ENCODE measurements at regions not wholly inside any gene's neighbourhood (a gene's known extent, or its start where the extent isn't known, plus 50 kb on each side); places are given as distances from the start of the nearest gene placed in this dataset.

GRCh38 chr13:47025791-47026447 is 129.1 kb upstream of the HTR2A start:
- DNase-seq: no peak

GRCh38 chr13:47019977-47020376 is 123.1 kb upstream of the HTR2A start:
- no peak for DNase-seq

- DNase-seq: no peak
Observed at GRCh38 chr13:47017476-47017875, 120.6 kb upstream of the HTR2A start.

- no peak for DNase-seq
Observed at GRCh38 chr13:47008318-47008717, 111.5 kb upstream of the HTR2A start.

- DNase-seq: no peak
Observed at GRCh38 chr13:47005756-47006414, 109.0 kb upstream of the HTR2A start.

GRCh38 chr13:47004540-47004939 is 107.7 kb upstream of the HTR2A start:
- no peak for DNase-seq

- no peak for DNase-seq
Observed at GRCh38 chr13:47004027-47004426, 107.2 kb upstream of the HTR2A start.

GRCh38 chr13:47000165-47000564 is 103.3 kb upstream of the HTR2A start:
- DNase-seq: no peak

- DNase-seq: no peak
Observed at GRCh38 chr13:46996316-46997030, 99.6 kb upstream of the HTR2A start.

- DNase-seq: no peak
Observed at GRCh38 chr13:46995874-46996273, 99.0 kb upstream of the HTR2A start.

- DNase-seq: no peak
Observed at GRCh38 chr13:46994492-46994891, 97.6 kb upstream of the HTR2A start.

- no peak for DNase-seq
Observed at GRCh38 chr13:46992383-46992952, 95.6 kb upstream of the HTR2A start.

- no peak for DNase-seq
Observed at GRCh38 chr13:46983881-46984280, 87.0 kb upstream of the HTR2A start.

- no peak for DNase-seq
Observed at GRCh38 chr13:46982856-46983582, 86.2 kb upstream of the HTR2A start.

GRCh38 chr13:46975173-46975572 is 78.3 kb upstream of the HTR2A start:
- no peak for DNase-seq

- no peak for DNase-seq
Observed at GRCh38 chr13:46968450-46968849, 71.6 kb upstream of the HTR2A start.

- DNase-seq: no peak
Observed at GRCh38 chr13:46964789-46965527, 68.1 kb upstream of the HTR2A start.

- no peak for DNase-seq
Observed at GRCh38 chr13:46963904-46964303, 67.1 kb upstream of the HTR2A start.

GRCh38 chr13:46962281-46962941 is 65.6 kb upstream of the HTR2A start:
- no peak for DNase-seq

GRCh38 chr13:46961719-46962118 is 64.9 kb upstream of the HTR2A start:
- DNase-seq: no peak

- no peak for DNase-seq
Observed at GRCh38 chr13:46953941-46954340, 57.1 kb upstream of the HTR2A start.

GRCh38 chr13:46953331-46953730 is 56.5 kb upstream of the HTR2A start:
- DNase-seq: no peak
